H1 (cell line): ENCODE measurements at regions not wholly inside any gene's neighbourhood (a gene's known extent, or its start where the extent isn't known, plus 50 kb on each side); places are given as distances from the start of the nearest gene placed in this dataset.

Experiments
- CTCF ChIA-PET: fragments of 300-600 bp; sonication (Branson Sonifier 250); formaldehyde crosslinking; loops from one replicate; lab custom pipeline; 2021; ENCODE audit not compliant: partially characterized antibody; lab: Charles Lee
- POLR2A ChIA-PET: fragments of 300-600 bp; sonication (Branson Sonifier 250); formaldehyde crosslinking; loops from one replicate; lab custom pipeline; 2021; ENCODE audit warnings: inconsistent platforms; ENCODE audit not compliant: partially characterized antibody; lab: Charles Lee
- DNase-seq, 2 experiments: peaks; one replicate each; pipeline versions ENCODE4 v3.0.0 to v3.0.0-alpha.2; 2010 to 2022; ENCODE audit warnings: low spot score in 2 of 2, low read depth in 1 of 2, mixed read lengths in 1 of 2
- FAIRE-seq: peaks from 2 replicates; lab custom pipeline; 2011; peaks lifted over from hg19 to GRCh38; lab: Jason Lieb, UNC
- H2AFZ ChIP-seq: 2 replicates; pipeline ENCODE4 v1.8.1; 2012; ENCODE audit warnings: low read length, inconsistent platforms
- H2AK5ac ChIP-seq: 2 replicates; pipeline ENCODE4 v1.6.1; 2013; ENCODE audit warnings: low read depth, low read length
- H2BK120ac ChIP-seq: replicated peaks from 2 replicates; pipeline ENCODE3; 2013; ENCODE audit warnings: low read depth, low read length, inconsistent platforms
- H2BK12ac ChIP-seq: 2 replicates; pipeline ENCODE4 v1.6.1; 2013; ENCODE audit warnings: low read depth, low read length
- H2BK15ac ChIP-seq: 2 replicates; pipeline ENCODE4 v1.6.1; 2013; ENCODE audit warnings: low read length
- H2BK20ac ChIP-seq: 2 replicates; pipeline ENCODE4 v1.6.1; 2013; ENCODE audit warnings: low read length
- H2BK5ac ChIP-seq: 2 replicates; pipeline ENCODE4 v1.6.1; 2013; ENCODE audit warnings: low read depth, low read length
- H3K14ac ChIP-seq: 2 replicates; pipeline ENCODE4 v1.6.1; 2013; ENCODE audit warnings: inconsistent platforms; ENCODE audit not compliant: insufficient read length
- H3K18ac ChIP-seq: 2 replicates; pipeline ENCODE4 v1.6.1; 2013; ENCODE audit warnings: low read length; ENCODE audit errors: extremely low read depth
- H3K23ac ChIP-seq: 2 replicates; pipeline ENCODE4 v1.6.1; 2013; ENCODE audit warnings: inconsistent platforms; ENCODE audit not compliant: insufficient read length
- H3K23me2 ChIP-seq: 2 replicates; pipeline ENCODE4 v1.6.1; 2013; ENCODE audit warnings: low read depth, low read length
- H3K27ac ChIP-seq: 2 replicates; pipeline ENCODE4 v1.6.1; 2011; ENCODE audit warnings: low read depth, low read length, inconsistent platforms
- H3K27me3 ChIP-seq, 4 experiments: replicated peaks in 1 of 4; 1 replicate in 1 of 4; 2 replicates in 3 of 4; pipeline versions ENCODE4 v1.6.1 to v1.8.1; 2011 to 2013; ENCODE audit warnings: low read length in 3 of 4, mild to moderate bottlenecking in 3 of 4, inconsistent platforms in 2 of 4, mixed read lengths in 2 of 4, moderate library complexity in 1 of 4; ENCODE audit not compliant: control insufficient read depth in 3 of 4, insufficient read depth in 3 of 4; ENCODE audit errors: extremely low read depth in 1 of 4
- H3K36me3 ChIP-seq, 4 experiments: 2 replicates each; pipeline versions ENCODE4 v1.6.1 to v1.8.1; 2011 to 2013; ENCODE audit warnings: mild to moderate bottlenecking in 4 of 4, low read length in 3 of 4, moderate library complexity in 2 of 4, control low read depth in 1 of 4, inconsistent platforms in 1 of 4; ENCODE audit not compliant: insufficient read depth in 4 of 4, control insufficient read depth in 2 of 4
- H3K4ac ChIP-seq: replicated peaks from 2 replicates; pipeline ENCODE3; 2013; ENCODE audit warnings: low read length, low read depth, mixed read lengths, inconsistent platforms; ENCODE audit not compliant: insufficient read length
- H3K4me1 ChIP-seq, 4 experiments: replicated peaks in 1 of 4; 1 replicate in 1 of 4; 2 replicates in 3 of 4; pipeline versions ENCODE4 v1.6.1 to v1.8.1; 2011 to 2013; ENCODE audit warnings: low read length in 3 of 4, inconsistent platforms in 2 of 4, mixed read lengths in 1 of 4; ENCODE audit not compliant: insufficient read depth in 4 of 4, control insufficient read depth in 3 of 4
- H3K4me2 ChIP-seq, 2 experiments: 2 replicates each; pipeline versions ENCODE4 v1.6.1 to v1.8.1; 2011 to 2013; ENCODE audit warnings: low read depth in 2 of 2, low read length in 2 of 2, control low read depth in 1 of 2, inconsistent platforms in 1 of 2, mild to moderate bottlenecking in 1 of 2; ENCODE audit not compliant: insufficient read depth in 1 of 2
- H3K4me3 ChIP-seq, 4 experiments: fragments of 200-600, 300-600 bp in 1 of 4; sonication (generic), shearing (Covaris generic), sonication (Bioruptor Twin) in 1 of 4; 2 replicates each; pipeline versions ENCODE4 v1.5.1 to v1.8.1; 2011 to 2016; ENCODE audit warnings: low read length in 4 of 4, low read depth in 3 of 4, control low read depth in 2 of 4, inconsistent platforms in 2 of 4, mild to moderate bottlenecking in 2 of 4, mixed read lengths in 1 of 4, moderate library complexity in 1 of 4; ENCODE audit not compliant: insufficient read depth in 2 of 4; ENCODE audit errors: extremely low read depth in 1 of 4
- H3K56ac ChIP-seq: replicated peaks from 2 replicates; pipeline ENCODE3; 2013; ENCODE audit warnings: low read depth, mild to moderate bottlenecking, mixed read lengths, low read length, inconsistent platforms; ENCODE audit not compliant: insufficient read length
- H3K79me1 ChIP-seq: 2 replicates; pipeline ENCODE4 v1.6.1; 2013; ENCODE audit warnings: low read depth, low read length, control low read depth
- H3K79me2 ChIP-seq, 2 experiments: 2 replicates each; pipeline versions ENCODE4 v1.6.1 to v1.8.1; 2012 to 2013; ENCODE audit warnings: low read length in 2 of 2, mild to moderate bottlenecking in 2 of 2, inconsistent platforms in 1 of 2; ENCODE audit not compliant: insufficient read depth in 2 of 2, control insufficient read depth in 1 of 2
- H3K9ac ChIP-seq, 4 experiments: replicated peaks in 1 of 4; 1 replicate in 1 of 4; 2 replicates in 3 of 4; pipeline versions ENCODE4 v1.6.1 to v1.8.1; 2011 to 2013; ENCODE audit warnings: low read depth in 3 of 4, low read length in 3 of 4, control low read depth in 2 of 4, mild to moderate bottlenecking in 2 of 4, moderate library complexity in 2 of 4, inconsistent platforms in 1 of 4; ENCODE audit errors: extremely low read depth in 1 of 4
- H3K9me3 ChIP-seq, 2 experiments: 2 replicates each; pipeline versions ENCODE4 v1.6.1 to v1.8.1; 2012 to 2013; ENCODE audit warnings: mild to moderate bottlenecking in 2 of 2, moderate library complexity in 2 of 2, control low read depth in 1 of 2, inconsistent platforms in 1 of 2, low read depth in 1 of 2, low read length in 1 of 2, mixed read lengths in 1 of 2; ENCODE audit not compliant: insufficient read depth in 2 of 2
- H4K20me1 ChIP-seq, 2 experiments: replicated peaks in 1 of 2; 2 replicates each; pipeline versions ENCODE3 to v1.8.1; 2011 to 2013; ENCODE audit warnings: inconsistent platforms in 2 of 2, low read length in 2 of 2, mild to moderate bottlenecking in 1 of 2; ENCODE audit not compliant: insufficient read depth in 2 of 2, control insufficient read depth in 1 of 2
- H4K5ac ChIP-seq: 2 replicates; pipeline ENCODE4 v1.6.1; 2013; ENCODE audit warnings: low read length, low read depth, mixed read lengths, inconsistent platforms; ENCODE audit not compliant: insufficient read length
- H4K8ac ChIP-seq: 2 replicates; pipeline ENCODE4 v1.8.0; 2013; ENCODE audit warnings: mild to moderate bottlenecking, moderate library complexity, low read length, inconsistent platforms; ENCODE audit not compliant: insufficient read depth; ENCODE audit errors: extremely low read depth
- H4K91ac ChIP-seq: replicated peaks from 2 replicates; pipeline ENCODE3; 2013; ENCODE audit warnings: low read length, mixed read lengths, inconsistent platforms; ENCODE audit not compliant: insufficient read length
- ASH2L ChIP-seq: fragments of 200-600, 300-600 bp; sonication (generic); IDR thresholded peaks from one replicate; pipeline ENCODE4 v1.7.1; 2017; ENCODE audit warnings: low read length
- CTBP2 ChIP-seq: IDR thresholded peaks from 2 replicates; pipeline ENCODE4 v1.7.0; 2011; ENCODE audit warnings: borderline replicate concordance, mild to moderate bottlenecking, moderate library complexity, mixed read lengths, low read length; ENCODE audit not compliant: insufficient read depth, insufficient read length
- EP300 ChIP-seq, 2 experiments: IDR thresholded peaks; 1 replicate in 1 of 2; 2 replicates in 1 of 2; pipeline ENCODE4 v1.6.1; 2011 to 2012; ENCODE audit warnings: low read depth in 2 of 2, low read length in 2 of 2, mild to moderate bottlenecking in 2 of 2, borderline replicate concordance in 1 of 2, inconsistent platforms in 1 of 2, moderate library complexity in 1 of 2
- FOSL1 ChIP-seq: IDR thresholded peaks from 2 replicates; pipeline ENCODE4 v1.6.1; 2011; ENCODE audit warnings: mild to moderate bottlenecking, low read depth, low read length, moderate library complexity; ENCODE audit not compliant: insufficient read depth
- JUN ChIP-seq: IDR thresholded peaks from 2 replicates; pipeline ENCODE4 v1.6.1; 2011; ENCODE audit warnings: low read depth, mild to moderate bottlenecking, improper control_type of control experiment, low read length
- JUND ChIP-seq: IDR thresholded peaks from 2 replicates; pipeline ENCODE4 v1.6.1; 2011; ENCODE audit warnings: mild to moderate bottlenecking, improper control_type of control experiment, low read length
- NANOG ChIP-seq: IDR thresholded peaks from 2 replicates; pipeline ENCODE4 v1.6.1; 2011; ENCODE audit warnings: low read length, low read depth, mild to moderate bottlenecking, inconsistent platforms; ENCODE audit not compliant: insufficient read depth, poor library complexity, severe bottlenecking
- RAD21 ChIP-seq, 2 experiments: IDR thresholded peaks in 1 of 2; conservative IDR thresholded peaks in 1 of 2; 2 replicates each; pipeline ENCODE4 v1.6.1; 2011; ENCODE audit warnings: low read depth in 2 of 2, low read length in 2 of 2, improper control_type of control experiment in 1 of 2, inconsistent platforms in 1 of 2, mild to moderate bottlenecking in 1 of 2, moderate library complexity in 1 of 2
- SP1 ChIP-seq: IDR thresholded peaks from 2 replicates; pipeline ENCODE4 v1.6.1; 2011; ENCODE audit warnings: low read depth, low read length
- TBP ChIP-seq: IDR thresholded peaks from 2 replicates; pipeline ENCODE4 v1.6.1; 2011; ENCODE audit warnings: low read depth, low read length, improper control_type of control experiment
- TCF12 ChIP-seq: IDR thresholded peaks from 2 replicates; pipeline ENCODE4 v1.6.1; 2011; ENCODE audit warnings: low read depth, mild to moderate bottlenecking, low read length
- YY1 ChIP-seq: IDR thresholded peaks from 2 replicates; pipeline ENCODE4 v1.6.1; 2011; ENCODE audit warnings: low read depth, mild to moderate bottlenecking, low read length
- WGBS, 2 experiments: shearing (Covaris generic) in 1 of 2; methylation state at CpG; one replicate each; pipeline versions ENCODE4 v1.1.6 to v1.1.7; 2013 to 2015; ENCODE audit warnings: low lambda C conversion rate in 2 of 2, mixed read lengths in 2 of 2, inconsistent platforms in 1 of 2, low coverage in 1 of 2, missing lambda C conversion rate in 1 of 2; ENCODE audit not compliant: insufficient replicate concordance in 2 of 2, insufficient coverage in 1 of 2, insufficient read length in 1 of 2; ENCODE audit errors: extremely low coverage in 1 of 2, missing lambda C conversion rate in 1 of 2; 5-methylcytosine and 5-hydroxymethylcytosine counted together

- Histone ChIP-seq H3K79me1 (no peaks in the 10 kb centered on the region), H3K27me3 (peaks cover 0 to 2% (median 0%) of the 10 kb centered on the region in 4 experiments; a peak in 1 of 7 replicates), H3K56ac (no peak overlapping the region), H3K4ac (no peak overlapping the region), H3K4me1 (peaks cover 0 to 6% (median 3%) of the 10 kb centered on the region in 4 experiments; a peak in 3 of 7 replicates), H4K20me1 (no peaks in the 10 kb centered on the region), H4K5ac (no peak overlapping the region), H3K36me3 (no peaks in the 10 kb centered on the region), H2AFZ (no peak overlapping the region), H3K27ac (no peak overlapping the region), H3K23ac (no peak overlapping the region), H3K14ac (no peak overlapping the region), H2BK5ac (no peak overlapping the region), H3K9me3 (no peaks in the 10 kb centered on the region), H2BK12ac (no peak overlapping the region), H2BK120ac (no peak overlapping the region), H4K91ac (no peak overlapping the region), H2BK20ac (no peak overlapping the region), H3K4me2 (peak overlapping the region; percentile 9 to 38; a peak in 2 of 4 replicates), H3K23me2 (no peaks in the 10 kb centered on the region), H4K8ac (no peak overlapping the region), H3K18ac (no peak overlapping the region), H2AK5ac (no peak overlapping the region), H2BK15ac (no peak overlapping the region), H3K79me2 (no peaks in the 10 kb centered on the region), H3K4me3 (no peak overlapping the region), H3K9ac (no peak overlapping the region)
- ChIA-PET CTCF (interaction anchor here (1.5 kb wide), 1 partner anchor 9 kb away, joined by 5 read pairs; no protein-coding TSS in a partner anchor), POLR2A (no interaction called here)
- DNase-seq: peak; percentile 56 to 75
- peak; percentile 93 for FAIRE-seq
- TF ChIP-seq EP300 (IDR thresholded peaks at IDR 0.05; ENCODE audit: borderline replicate concordance in 1 of 2, low read depth in 2 of 2, low read length in 2 of 2) (peak in 1 of 2 experiments; percentile 86; a peak in 1 of 3 replicates), RAD21 (IDR thresholded peaks at IDR 0.05 in 1 of 2, conservative IDR thresholded peaks at IDR 0.05 in 1 of 2; ENCODE audit: low read depth in 2 of 2, low read length in 2 of 2) (0 out of 4 replicates have a peak, but pooled peaks of 1 of the 2 experiments have one; percentile 0), CTBP2 (peak; percentile 72), JUN (no peak), TCF12 (peak; percentile 78; the same call in 1 of the 2 replicates), FOSL1 (no peak), SP1 (0 out of 2 replicates have a peak, but pooled peaks have one; percentile 36), YY1 (0 out of 2 replicates have a peak, but pooled peaks have one; percentile 42), ASH2L (peak; percentile 30), NANOG (peak; percentile 81), JUND (no peak), TBP (no peak)
- 29% methylated on average over 7 of the region's 7 CpGs; no CpG with 5 or more reads in 1 of the 2 experiments for whole genome bisulfite sequencing, 2 experiments
These were observed 195.6 kb upstream of the DACH1 start for GRCh38 chr13:72062566-72062965.
